Left lung (tissue), 4 donors: ENCODE measurements at regions not wholly inside any gene's neighbourhood (a gene's known extent, or its start where the extent isn't known, plus 50 kb on each side); places are given as distances from the start of the nearest gene placed in this dataset.
A peak's percentile ranks its signal among the peaks of the same experiment; 100 is the strongest.

Source experiments
- ATAC-seq: fragments of 200-7000 bp; cut with Tn5 transposase; one replicate; pipeline ENCODE4 v1.9.1; 2020; ENCODE audit warnings: moderate library complexity
- DNase-seq, 4 donors: peaks; one replicate each; pipeline ENCODE4 v3.0.0-alpha.2; 2013 to 2020
- H3K27ac ChIP-seq, 2 donors: fragments of 200-600 bp; sonication (generic) in 1 of 2; one replicate each; pipeline versions ENCODE4 v1.5.0 to v1.8.0; 2020 to 2021
- H3K27me3 ChIP-seq, 2 donors: fragments of 200-600 bp; sonication (generic) in 1 of 2; one replicate each; pipeline versions ENCODE4 v1.5.0 to v1.8.0; 2020 to 2021
- H3K36me3 ChIP-seq, 2 donors: fragments of 200-600 bp; sonication (generic) in 1 of 2; one replicate each; pipeline versions ENCODE4 v1.5.0 to v1.8.0; 2020 to 2021
- H3K4me1 ChIP-seq, 2 donors: fragments of 200-600 bp; one replicate each; pipeline ENCODE4 v1.8.0; 2021
- H3K4me3 ChIP-seq, 2 donors: fragments of 200-600 bp; sonication (generic) in 1 of 2; one replicate each; pipeline versions ENCODE4 v1.5.0 to v1.8.0; 2020 to 2021; ENCODE audit warnings: mild to moderate bottlenecking in 1 of 2
- H3K9me3 ChIP-seq, 2 donors: fragments of 200-600 bp; sonication (generic) in 1 of 2; one replicate each; pipeline versions ENCODE4 v1.5.0 to v1.8.0; 2020 to 2021
- CTCF ChIP-seq, 2 donors: fragments of 200-600 bp; sonication (generic) in 1 of 2; IDR thresholded peaks; one replicate each; pipeline versions ENCODE4 v1.5.0 to v1.8.0; 2021; ENCODE audit warnings: antibody characterized with exemption in 2 of 2
- intact Hi-C, 2 donors: fragments of 100-400 bp; cut with DNase I; formaldehyde crosslinking; loops; one replicate each; pipeline versions ENCODE4 v1.11.2 to v1.14.2; 2022
- donor health status: DM: no; HTN: yes; CAD: no.
- donor health status: DM: no; HTN: no; CAD: no.

GRCh38 chr9:104276709-104277245, 182.7 kb downstream of the SMC2 start:
- Histone ChIP-seq H3K9me3 (peaks cover 0 to 3% of the 10 kb centered on the region in 2 donors), H3K36me3 (no peaks in the 10 kb centered on the region), H3K4me1 (no peaks in the 10 kb centered on the region), H3K4me3 (no peak overlapping the region), H3K27ac (no peak overlapping the region), H3K27me3 (no peaks in the 10 kb centered on the region)
- intact Hi-C loops: no loop called here
- ATAC-seq (no peak), DNase-seq (no peak)
- TF ChIP-seq CTCF (IDR thresholded peaks at IDR 0.05): no peak

GRCh38 chr9:104278929-104279496, 184.9 kb downstream of the SMC2 start:
- no peak overlapping the region for H3K27ac ChIP-seq
- ATAC-seq: no peak
- TF ChIP-seq CTCF (IDR thresholded peaks at IDR 0.05): no peak
- H3K4me3 ChIP-seq: no peak overlapping the region
- H3K27me3 ChIP-seq: no peaks in the 10 kb centered on the region
- no peaks in the 10 kb centered on the region for H3K4me1 ChIP-seq
- intact Hi-C loops: no loop called here
- peak in 1 of 4 donors; percentile 26 for DNase-seq
- peaks cover 0 to 3% of the 10 kb centered on the region in 2 donors for H3K9me3 ChIP-seq
- H3K36me3 ChIP-seq: no peaks in the 10 kb centered on the region

- Histone ChIP-seq H3K36me3 (no peaks in the 10 kb centered on the region), H3K4me3 (no peak overlapping the region), H3K4me1 (no peaks in the 10 kb centered on the region), H3K27me3 (no peaks in the 10 kb centered on the region), H3K9me3 (peaks cover 0 to 3% of the 10 kb centered on the region in 2 donors), H3K27ac (no peak overlapping the region)
- no peak for TF ChIP-seq CTCF (IDR thresholded peaks at IDR 0.05)
- intact Hi-C loops: no loop called here
- DNase-seq: peak in 1 of 4 donors; percentile 4
- no peak for ATAC-seq
These were observed 185.5 kb downstream of the SMC2 start for GRCh38 chr9:104279535-104280177.

GRCh38 chr9:104280178-104280560, 186.1 kb downstream of the SMC2 start:
- intact Hi-C loops: no loop called here
- ATAC-seq (no peak), DNase-seq (no peak)
- no peaks in the 10 kb centered on the region for H3K27me3 ChIP-seq
- no peaks in the 10 kb centered on the region for H3K36me3 ChIP-seq
- peaks cover 0 to 3% of the 10 kb centered on the region in 2 donors for H3K9me3 ChIP-seq
- H3K4me3 ChIP-seq: no peak overlapping the region
- no peaks in the 10 kb centered on the region for H3K4me1 ChIP-seq
- TF ChIP-seq CTCF (IDR thresholded peaks at IDR 0.05): no peak
- H3K27ac ChIP-seq: no peak overlapping the region

DNA sequence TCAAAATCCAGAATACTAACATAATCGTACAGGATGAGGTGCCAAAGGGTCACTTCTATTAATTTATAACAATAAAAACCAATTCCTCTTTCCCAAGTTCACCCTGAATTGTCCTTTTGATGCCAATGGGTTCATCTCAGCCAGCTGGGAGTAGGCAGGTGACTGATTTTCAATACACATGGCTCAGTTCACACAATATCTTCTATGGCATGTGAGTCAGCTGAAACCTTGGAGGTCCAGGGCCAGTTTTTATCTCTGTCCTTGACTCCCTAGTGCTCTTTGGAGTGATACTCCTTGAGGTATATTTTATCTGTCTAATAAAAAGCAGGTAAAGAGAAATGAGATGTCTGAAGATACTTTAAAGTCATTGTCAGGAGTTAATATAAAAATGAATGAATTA, 186.6 kb downstream of the SMC2 start:
- intact Hi-C loops: no loop called here
- no peaks in the 10 kb centered on the region for H3K36me3 ChIP-seq
- H3K27me3 ChIP-seq: no peaks in the 10 kb centered on the region
- no peak overlapping the region for H3K27ac ChIP-seq
- no peaks in the 10 kb centered on the region for H3K4me1 ChIP-seq
- no peak overlapping the region for H3K4me3 ChIP-seq
- DNase-seq: no peak
- no peak for ATAC-seq
- TF ChIP-seq CTCF (IDR thresholded peaks at IDR 0.05): no peak
- peaks cover 0 to 3% of the 10 kb centered on the region in 2 donors for H3K9me3 ChIP-seq
